ENCODE measurements at regions not wholly inside any gene's neighbourhood (a gene's known extent, or its start where the extent isn't known, plus 50 kb on each side); places are given as distances from the start of the nearest gene placed in this dataset.
"Not testable (repeated sequence)": the region's sequence is repeated elsewhere in the genome, so short reads cannot be mapped to it uniquely, and the experiment has no call there.

DNA sequence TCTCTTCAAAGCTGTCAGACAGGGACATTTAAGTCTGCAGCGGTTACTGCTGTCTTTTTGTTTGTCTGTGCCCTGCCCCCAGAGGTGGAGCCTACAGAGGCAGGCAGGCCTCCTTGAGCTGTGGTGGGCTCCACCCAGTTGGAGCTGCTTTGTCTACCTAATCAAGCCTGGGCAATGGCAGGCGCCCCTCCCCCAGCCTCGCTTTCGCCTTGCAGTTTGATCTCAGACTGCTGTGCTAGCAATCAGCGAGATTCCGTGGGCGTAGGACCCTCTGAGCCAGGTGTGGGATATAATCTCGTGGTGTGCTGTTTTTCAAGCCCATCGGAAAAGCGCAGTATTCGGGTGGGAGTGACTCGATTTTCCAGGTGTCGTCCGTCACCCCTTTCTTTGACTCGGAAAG lies 648.1 kb upstream of the RAG2 start:
- DNase-seq, result not testable (repeated sequence)

DNA sequence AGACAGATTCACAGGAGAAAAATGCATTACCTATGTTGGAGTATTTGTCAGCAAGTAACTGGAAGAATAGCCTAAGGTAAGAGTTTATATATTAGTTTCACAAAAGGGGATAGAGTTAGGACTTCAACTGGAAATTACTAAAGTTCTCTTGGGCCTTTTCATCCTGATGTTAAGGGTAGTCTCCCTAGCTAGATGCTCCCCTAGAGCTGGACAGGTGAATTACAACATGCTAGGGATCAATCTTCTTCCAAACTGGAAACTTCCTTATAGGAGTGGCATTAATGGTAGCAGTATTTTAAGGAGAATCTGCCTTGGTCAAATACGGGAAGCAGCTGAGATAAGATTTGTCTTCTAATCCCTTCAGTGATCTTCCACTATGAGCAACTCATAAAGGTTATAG lies 632.8 kb upstream of the RAG2 start:
- DNase-seq, result no peak

DNA sequence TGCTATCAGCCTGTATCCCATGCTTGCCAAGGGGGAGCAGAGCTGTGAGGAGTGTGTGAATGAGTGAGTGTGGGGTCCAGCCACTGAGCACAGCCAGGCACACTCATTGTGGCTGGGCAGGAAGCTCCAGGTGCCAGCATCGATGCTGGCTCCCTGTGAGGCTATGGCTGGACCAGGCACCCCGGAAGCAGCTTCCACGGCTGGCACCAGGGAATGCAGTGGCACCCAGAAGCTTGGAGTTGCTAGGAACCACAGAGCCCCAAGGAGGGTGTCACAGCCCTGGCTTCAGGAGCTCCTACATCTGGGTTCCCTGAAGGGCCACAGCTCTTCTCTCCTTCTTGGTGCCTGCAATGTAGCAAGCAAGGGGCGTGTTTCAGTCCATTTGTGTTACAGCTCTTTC lies 625.9 kb upstream of the RAG2 start:
- no peak for DNase-seq

DNA sequence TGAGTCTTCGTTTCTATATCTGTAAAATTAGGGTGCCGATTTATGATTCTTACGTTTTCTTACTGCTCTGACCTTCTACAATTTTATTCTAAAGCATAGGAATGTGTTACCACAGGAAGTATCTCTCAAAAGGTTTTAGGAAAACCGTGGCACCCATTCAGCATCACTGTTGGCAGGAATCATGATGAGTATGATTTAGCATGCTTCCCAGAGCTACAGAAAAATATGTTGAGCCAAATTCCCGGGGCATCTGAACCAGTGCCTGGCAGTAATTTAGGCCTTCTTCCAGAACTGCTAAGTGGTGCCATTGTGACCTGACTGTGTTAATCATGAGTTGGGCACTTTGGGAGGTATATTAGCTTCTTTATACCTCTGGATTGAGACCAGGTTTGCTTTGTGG lies 605.0 kb upstream of the RAG2 start:
- no peak for DNase-seq

DNA sequence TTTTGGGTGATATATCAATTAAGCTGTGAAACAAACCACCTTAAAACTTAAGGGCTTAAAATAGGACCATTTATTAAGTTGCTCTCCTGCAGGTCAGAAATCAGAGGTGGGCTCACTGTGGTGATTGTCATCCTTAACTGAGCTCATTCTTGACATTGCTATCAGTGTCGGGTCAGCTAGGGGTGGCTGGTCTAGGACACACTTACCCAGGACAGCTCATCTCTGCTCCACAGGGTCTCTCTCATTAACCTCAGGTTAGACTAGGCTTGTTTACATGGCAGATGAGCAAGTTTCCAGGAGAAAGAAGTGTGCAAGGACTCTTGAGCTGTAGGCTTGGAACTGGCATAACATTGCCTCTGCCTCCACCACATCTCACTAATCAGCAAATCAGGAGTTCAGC lies 601.0 kb upstream of the RAG2 start:
- no peak for DNase-seq

DNA sequence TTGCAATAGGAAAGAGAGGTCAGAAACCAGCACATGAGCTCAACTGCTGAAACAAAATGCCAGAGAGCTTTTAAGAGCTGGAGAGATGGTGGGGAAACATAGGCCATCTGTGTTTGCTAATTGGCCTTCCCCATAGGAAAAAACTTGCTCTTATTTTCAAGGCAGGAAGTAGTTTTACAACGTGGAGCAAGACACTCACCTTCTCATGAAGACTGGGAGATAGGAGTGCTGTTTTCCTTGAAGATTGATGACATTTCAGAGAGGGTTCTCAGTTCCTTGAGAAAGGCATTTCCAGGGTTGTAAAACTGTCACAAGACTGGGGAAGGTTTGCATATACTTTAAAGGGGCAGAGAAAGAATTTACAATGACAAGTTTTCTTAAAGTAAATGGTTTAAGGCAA lies 586.3 kb upstream of the RAG2 start:
- no peak for DNase-seq

DNA sequence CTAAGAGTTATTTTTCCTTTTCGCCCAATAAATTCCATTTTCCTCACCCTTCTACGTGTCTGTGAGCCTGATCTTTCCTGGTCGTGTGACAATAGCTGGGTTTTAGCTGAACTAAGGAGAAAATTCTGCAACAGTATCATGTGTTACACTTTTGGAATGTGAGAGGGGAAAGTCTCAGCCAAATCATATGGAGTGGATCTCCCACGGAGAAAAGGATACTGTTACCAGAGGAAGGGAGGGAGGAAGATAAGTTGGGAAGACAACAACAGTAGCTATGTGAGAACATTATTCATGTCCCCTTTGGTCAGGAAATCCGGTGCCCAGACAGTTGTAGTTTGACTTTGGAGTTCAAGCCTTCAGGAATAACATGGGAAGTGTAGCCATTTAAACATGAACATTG lies 584.0 kb upstream of the RAG2 start:
- no peak for DNase-seq

DNA sequence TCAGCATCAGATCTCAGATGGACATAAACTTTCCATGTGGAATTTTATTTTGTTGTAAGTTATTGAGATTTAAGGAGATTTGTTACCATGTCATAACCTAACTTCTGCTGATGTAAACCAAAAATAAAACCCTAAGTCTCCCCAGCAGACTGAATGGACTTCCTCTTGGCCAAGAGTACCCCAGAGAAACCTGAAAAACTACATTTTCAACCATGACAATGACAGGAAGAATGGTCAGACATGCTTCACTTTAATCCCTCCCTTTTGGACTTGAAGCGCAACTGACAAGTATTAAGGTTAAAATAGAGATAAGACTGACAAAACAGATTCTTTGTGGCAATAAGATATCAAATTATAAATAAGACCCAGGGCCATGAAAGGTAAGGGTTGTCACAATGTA lies 579.7 kb upstream of the RAG2 start:
- no peak for DNase-seq

DNA sequence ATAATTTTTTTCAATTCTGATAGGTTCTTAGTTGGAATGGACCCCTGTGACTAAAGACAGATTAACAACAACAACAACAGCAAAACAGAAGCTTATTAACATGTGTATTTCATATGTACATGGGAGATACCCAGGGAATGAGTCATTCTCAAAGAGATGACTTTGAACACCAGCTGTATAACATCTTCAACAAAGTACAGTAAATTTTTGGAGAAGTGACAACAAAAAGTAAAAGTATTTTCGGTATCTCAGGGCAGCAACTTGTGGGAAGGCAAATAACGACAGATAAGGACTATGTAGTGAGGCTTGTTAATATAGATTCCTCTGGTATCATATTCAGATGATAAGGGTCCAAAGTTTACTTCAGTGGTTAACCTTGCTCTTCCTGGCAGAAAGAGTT lies 573.4 kb upstream of the RAG2 start:
- no peak for DNase-seq

DNA sequence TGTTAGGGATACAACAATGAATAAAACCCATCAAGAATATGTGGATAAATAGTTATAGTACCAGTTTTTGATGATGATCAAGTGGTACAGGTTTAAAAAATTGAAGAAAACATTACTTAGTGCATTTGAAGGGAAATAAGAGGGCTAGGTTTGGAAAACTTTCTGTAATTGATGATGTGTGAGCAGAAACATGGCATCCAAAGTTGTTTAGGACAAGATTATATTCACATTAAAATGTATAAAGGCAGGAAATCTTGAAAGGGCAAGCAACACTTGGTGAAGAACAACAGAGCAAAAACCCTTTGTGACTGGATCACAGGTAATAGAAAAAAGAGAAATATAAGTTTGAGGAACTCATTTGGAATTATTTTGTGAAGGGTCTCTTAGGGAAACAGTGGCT lies 572.3 kb upstream of the RAG2 start:
- no peak for DNase-seq

DNA sequence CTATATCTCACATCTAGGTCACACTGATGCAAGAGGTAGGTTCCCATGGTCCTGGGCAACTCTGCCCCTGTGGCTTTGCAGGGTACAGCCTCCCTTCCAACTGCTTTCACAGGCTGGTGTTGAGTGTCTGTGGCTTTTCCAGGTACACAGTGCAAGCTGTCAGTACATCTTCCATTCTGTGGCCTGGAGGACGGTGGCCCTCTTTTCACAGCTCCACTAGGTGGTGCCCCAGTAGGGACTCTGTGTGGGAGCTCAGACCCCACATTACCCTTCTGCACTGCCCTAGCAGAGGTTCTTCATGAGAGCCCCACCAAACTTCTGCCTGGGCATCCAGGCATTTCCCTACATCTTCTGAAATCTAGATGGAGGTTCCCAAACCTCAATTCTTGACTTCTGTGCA lies 547.4 kb upstream of the RAG2 start:
- DNase-seq, result not testable (repeated sequence)

DNA sequence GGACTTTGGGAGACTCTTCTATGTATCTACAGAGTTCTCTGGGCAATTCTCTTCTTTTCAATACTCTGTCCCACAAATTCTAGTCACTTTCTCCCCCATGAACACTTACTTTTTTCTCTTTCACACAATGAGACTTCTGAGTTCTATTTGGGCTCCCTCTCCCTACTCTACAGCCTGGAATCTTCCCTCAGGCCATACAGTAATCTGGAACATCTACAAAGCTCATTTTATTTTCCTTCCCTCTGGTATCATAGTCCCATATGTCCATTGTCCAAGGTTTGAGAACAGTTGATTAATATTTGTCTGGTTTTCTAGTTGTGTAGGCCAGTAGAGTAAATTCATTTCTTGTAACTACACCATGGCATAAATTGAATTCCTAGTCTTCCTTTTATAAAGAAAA lies 544.6 kb upstream of the RAG2 start:
- no peak for DNase-seq

DNA sequence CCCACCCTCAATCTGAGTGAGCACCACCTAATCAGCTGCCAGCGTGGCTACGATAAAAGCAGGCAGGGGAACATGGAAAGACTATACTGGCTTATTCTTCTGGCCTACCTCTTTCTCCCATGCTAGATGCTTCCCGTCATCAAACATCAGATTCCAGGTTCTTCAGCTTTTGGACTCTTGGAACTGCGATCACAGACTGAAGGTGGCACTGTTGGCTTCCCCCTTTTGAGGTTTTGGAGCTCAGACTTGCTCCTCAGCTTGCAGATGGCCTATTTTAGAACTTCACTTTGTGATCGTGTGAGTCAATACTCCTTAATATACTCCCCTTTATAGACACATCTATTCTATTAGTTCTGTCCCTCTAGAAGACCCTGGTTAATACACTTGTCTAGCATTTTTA lies 543.7 kb upstream of the RAG2 start:
- no peak for DNase-seq

DNA sequence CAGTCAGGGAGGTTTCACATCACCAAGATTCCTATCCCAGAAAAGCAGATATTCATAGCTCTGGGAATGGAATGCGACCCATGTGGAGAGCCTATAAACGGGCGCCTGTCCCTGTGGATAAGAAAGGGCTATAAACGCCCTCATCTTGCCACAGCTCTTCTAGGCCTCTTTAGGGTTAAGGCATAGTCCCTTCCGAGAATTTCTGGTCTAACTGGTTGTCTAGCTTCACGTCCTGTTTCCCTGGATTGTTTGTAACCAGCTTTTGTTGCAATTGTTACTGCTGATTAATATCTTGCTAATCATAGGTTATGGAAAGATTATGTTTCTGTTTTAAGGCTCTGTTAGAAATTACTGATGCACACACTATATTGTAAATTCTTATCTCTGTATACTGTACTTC lies 537.6 kb upstream of the RAG2 start:
- DNase-seq, result not testable (repeated sequence)

DNA sequence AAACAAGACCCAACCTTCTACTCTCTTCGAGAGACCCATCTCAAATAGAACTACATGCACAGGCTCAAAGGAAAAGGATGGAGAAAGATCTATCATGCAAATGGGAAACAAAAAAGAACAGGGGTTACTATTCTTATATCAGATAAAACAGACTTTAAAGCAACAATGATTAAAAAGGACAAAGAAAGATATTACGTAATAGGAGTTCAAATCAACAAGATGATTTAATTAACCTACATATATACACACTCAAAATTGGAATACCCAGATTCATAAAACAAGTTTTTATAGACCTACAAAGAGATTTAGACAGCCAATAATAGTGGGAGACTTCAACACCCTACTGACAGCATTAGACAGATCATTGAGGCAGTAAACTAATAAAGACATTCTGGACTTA lies 536.6 kb upstream of the RAG2 start:
- no peak for DNase-seq

DNA sequence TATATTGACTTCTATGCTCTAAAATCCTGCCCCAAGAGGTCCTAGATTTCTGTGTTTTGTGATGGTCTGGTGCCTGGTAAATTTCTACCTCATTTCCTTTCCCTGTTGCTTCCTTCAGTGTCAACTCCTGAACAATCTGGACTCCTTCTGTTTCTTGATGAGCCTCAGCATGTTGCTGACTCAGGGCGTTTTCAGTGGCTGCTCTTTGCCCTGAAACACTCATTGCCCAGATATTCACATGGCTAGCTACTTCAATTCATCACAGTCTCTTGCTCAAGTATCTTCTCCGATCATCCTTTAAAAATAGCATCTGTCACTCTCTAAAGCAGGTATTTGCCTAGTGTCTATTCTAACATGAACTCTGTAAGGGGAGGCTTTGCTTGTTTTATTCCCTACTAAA lies 526.3 kb upstream of the RAG2 start:
- DNase-seq, result no peak

DNA sequence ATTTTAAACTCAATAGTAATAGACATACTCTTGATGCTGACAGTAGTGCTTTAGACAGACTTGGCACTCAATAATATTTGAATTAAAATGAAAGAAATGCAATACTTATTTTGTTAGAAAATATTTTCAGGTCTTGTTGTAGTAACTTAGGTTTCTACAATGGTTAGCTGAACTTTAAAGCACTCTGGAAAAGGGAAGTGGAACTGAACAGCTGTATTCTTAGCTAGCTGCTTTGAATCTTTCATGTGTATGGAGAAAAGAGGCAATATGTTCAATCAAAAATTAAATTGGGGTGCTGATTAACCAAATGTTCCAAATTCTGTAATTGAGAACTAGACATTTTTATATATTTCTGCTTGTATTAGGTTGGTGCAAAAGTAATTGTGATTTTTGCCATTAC lies 517.9 kb upstream of the RAG2 start:
- no peak for DNase-seq

DNA sequence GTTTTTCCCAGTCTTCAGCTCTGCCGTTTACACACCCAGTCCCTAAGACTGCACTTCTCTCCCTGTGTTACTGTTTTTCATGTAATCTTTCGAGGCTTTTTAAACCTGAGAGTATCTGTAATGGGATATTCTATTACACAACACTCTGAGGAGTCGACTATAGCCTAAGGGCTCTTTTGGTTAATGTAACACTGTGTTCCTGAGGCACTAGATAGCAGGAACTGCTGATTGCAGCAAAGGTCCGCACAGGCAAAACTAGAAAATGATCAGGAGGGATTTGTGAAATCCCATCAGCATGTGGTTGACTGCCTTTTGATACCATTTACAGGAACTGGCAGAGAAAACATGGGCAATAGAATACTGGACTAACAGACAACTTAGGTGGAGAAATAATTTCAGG lies 512.3 kb upstream of the RAG2 start:
- no peak for DNase-seq

DNA sequence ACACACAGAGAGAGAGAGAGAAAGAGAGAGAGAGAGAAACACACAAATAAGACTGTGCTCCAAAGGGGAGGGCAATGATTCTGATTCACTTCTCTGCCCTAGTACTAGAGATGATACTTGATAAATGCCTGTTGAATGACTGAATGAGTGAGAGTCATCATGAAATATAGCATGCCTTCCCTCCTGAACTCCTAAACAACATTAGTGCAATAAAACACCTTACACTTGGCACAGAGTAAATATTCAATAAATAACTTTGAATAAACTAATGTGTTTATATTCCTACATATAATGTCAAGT lies 511.2 kb upstream of the RAG2 start:
- DNase-seq, result no peak

DNA sequence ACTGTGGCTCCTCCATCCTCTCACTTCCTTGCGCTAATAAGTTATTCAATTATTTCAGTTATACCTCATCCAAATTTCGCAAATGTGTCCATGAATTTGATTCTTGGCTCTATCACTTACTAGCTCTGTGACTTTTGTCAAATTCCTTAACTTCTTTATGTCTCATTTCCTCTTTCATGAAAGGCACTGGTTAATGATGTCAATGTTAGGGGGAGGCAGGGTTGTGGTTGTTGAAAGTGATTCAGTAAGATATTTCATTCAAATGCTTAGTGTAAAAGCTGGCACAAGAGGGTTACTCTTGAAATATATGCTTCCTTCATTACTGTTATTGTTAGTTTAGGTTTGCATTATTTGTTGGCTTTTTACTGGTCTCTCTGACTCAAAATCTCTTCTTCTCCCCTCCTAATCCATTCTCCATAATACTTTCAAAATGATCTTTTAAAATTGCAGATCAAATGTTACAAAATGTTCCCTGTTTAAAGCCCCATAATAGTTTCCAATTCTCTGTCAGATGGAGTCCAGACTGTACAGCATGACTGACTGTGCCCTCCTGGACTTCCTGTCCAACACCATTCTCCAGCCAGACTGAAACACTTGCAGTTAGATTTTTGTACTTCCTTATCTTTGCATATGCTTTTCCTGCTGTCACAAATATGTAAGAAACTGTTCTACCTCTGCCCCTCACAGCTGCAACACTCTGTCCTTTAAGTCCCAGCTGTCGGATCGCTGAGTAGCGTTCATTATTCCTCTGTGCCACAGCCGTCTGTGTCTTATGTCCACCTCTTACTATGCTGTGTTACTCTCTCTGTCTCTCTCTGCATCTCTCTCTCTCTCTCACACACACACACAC lies 510.6 kb upstream of the RAG2 start:
- DNase-seq, result no peak

DNA sequence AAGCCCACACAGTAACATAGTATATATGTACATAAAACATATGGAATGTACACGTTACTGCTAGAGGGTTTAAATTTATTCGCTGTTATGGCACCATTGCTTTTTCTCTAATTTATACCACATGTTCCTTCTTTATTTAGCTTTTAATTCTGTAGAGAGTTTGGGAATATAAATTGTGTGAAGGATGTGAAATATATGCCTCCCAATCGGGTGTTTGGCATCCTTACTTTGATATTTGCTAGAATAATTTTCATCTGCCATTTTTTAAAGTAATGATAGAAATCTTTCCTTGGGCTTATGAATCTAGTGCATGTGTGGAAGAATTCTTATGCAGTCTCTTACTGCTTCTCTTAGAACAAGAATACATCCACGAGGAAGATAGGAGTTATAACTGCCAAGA lies 509.8 kb upstream of the RAG2 start:
- no peak for DNase-seq

DNA sequence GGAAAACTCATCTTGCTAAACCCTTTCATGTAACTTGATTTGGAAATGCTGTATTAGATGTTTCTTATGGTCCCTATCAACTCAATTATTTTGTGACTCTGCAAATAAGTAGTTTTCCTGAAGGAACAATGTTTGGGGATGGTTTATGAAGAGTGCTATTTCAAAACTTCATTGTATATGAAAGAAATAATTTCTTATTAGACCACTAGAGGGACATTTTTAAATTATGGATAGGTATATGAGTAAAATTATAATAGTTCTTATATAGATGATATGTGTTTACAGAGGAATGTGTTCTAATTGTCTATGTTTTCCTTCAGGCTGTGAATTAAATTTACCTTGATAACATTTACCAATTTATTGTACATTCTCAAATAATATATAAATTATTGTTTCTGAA lies 509.4 kb upstream of the RAG2 start:
- no peak for DNase-seq

DNA sequence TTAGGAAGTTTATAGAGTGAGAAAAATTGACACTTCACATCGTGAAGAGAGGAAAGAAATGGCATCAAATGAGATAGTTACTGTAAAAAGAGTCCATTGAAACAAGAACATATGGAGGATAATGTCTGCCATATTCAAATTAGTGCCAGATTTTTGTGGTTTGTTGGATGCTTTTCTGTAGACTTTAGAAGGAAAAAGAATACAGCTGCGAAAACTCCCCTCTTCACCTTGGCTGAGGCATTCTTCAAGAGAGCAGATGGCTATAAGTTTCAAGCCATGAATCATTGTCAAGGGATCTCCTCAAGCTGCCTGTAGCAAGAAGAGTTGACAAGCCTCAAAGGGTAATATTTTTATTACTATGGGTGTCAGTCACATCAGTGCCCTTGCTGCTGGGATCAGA lies 507.4 kb upstream of the RAG2 start:
- DNase-seq, result no peak

DNA sequence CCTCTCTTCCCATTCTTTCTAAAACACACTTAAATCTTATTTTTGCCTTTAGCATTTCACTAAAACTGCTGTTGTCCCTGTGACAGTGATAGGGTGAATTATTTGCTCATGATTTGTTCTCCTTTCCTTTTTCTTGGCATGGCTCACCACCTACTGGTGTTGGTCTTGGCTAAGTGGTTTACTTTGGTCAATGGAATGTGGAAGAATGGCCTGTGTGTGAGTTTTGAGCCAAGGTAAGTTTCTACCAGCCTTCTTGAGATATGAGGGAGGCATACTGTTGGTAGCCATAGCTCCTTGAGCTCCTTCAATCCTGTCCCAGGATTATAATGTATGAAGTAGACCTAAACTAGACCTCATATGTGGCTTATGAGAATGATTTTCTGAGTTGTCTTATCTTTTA lies 506.3 kb upstream of the RAG2 start:
- no peak for DNase-seq

DNA sequence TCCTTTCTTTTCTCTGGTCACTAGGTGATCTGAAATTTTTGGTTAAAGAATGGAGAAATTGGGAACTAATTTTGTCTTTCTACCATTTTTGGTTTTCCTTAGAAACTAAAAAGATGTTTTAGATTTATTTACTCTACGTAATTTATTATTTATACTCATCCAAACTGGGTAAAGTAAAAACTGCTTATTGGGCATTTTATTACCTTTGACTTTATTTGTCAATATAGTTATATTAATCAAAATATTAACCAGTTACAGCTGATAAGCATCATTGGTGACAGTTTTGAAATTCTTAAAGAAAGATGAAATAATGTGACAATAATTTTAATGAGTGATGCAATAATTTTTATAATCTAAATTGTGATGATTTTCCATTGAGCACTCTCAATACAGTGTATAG lies 502.0 kb upstream of the RAG2 start:
- no peak for DNase-seq

DNA sequence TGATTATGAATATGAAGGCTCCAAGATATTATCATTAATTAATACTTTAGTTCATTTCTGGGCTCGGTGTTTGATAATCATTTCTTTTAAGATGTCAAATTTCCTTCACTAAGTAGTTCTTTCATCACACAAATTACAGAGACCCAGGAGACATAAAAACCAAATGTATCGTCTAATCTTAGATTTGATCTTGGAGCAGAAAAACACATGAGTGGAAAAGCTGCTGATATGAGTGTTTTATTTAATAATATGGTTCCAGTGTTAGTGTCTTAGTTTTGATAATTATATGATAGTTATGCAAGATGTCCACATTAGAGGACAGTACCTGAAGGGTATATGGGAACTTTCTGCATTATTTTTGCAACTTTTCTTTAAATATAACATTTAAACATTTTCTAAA lies 494.5 kb upstream of the RAG2 start:
- DNase-seq, result no peak

Data from CD4-positive, alpha-beta T cell treated with Interleukin-17A for 1 hour (primary cell).